ENCODE measurements at regions not wholly inside any gene's neighbourhood (a gene's known extent, or its start where the extent isn't known, plus 50 kb on each side); places are given as distances from the start of the nearest gene placed in this dataset.

GRCh38 chr3:178047496-178047895 lies 488.7 kb upstream of the KCNMB2 start:
- TF ChIP-seq, protein P1, sequence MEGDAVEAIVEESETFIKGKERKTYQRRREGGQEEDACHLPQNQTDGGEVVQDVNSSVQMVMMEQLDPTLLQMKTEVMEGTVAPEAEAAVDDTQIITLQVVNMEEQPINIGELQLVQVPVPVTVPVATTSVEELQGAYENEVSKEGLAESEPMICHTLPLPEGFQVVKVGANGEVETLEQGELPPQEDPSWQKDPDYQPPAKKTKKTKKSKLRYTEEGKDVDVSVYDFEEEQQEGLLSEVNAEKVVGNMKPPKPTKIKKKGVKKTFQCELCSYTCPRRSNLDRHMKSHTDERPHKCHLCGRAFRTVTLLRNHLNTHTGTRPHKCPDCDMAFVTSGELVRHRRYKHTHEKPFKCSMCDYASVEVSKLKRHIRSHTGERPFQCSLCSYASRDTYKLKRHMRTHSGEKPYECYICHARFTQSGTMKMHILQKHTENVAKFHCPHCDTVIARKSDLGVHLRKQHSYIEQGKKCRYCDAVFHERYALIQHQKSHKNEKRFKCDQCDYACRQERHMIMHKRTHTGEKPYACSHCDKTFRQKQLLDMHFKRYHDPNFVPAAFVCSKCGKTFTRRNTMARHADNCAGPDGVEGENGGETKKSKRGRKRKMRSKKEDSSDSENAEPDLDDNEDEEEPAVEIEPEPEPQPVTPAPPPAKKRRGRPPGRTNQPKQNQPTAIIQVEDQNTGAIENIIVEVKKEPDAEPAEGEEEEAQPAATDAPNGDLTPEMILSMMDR (IDR thresholded peaks at IDR 0.05 in 8 of 11, conservative IDR thresholded peaks at IDR 0.05 in 3 of 11): no peak
- TF ChIP-seq POLR2A (IDR thresholded peaks at IDR 0.05) (no peak), POLR2AphosphoS5 (IDR thresholded peaks at IDR 0.05) (no peak)

Measured in spleen (tissue), 7 donors.